Immature natural killer cell (primary cell): ENCODE measurements at regions not wholly inside any gene's neighbourhood (a gene's known extent, or its start where the extent isn't known, plus 50 kb on each side); places are given as distances from the start of the nearest gene placed in this dataset.

Source experiments
- DNase-seq, 3 donors: peaks; one replicate each; pipeline ENCODE4 v3.0.0; 2022; ENCODE audit warnings: mixed read lengths in 1 of 3
- H3K27ac Mint-ChIP-seq, 6 donors: one replicate each; pipeline ENCODE4 v1.8.0; 2020; ENCODE audit warnings: mixed read lengths in 6 of 6, mild to moderate bottlenecking in 5 of 6, inconsistent platforms in 4 of 6, moderate library complexity in 3 of 6
- H3K27me3 Mint-ChIP-seq, 3 donors: one replicate each; pipeline ENCODE4 v1.8.0; 2020 to 2021; ENCODE audit warnings: low read depth in 3 of 3, mild to moderate bottlenecking in 3 of 3, mixed read lengths in 3 of 3, moderate library complexity in 3 of 3, inconsistent platforms in 1 of 3
- H3K36me3 Mint-ChIP-seq, 3 donors: one replicate each; pipeline ENCODE4 v1.8.0; 2020; ENCODE audit warnings: mixed read lengths in 3 of 3, inconsistent platforms in 2 of 3, mild to moderate bottlenecking in 2 of 3
- H3K4me1 Mint-ChIP-seq, 2 donors: one replicate each; pipeline ENCODE4 v1.8.0; 2020; ENCODE audit warnings: inconsistent platforms in 2 of 2, mild to moderate bottlenecking in 2 of 2, mixed read lengths in 2 of 2, moderate library complexity in 1 of 2
- H3K4me3 Mint-ChIP-seq, 5 donors: one replicate each; pipeline ENCODE4 v1.8.0; 2020; ENCODE audit warnings: mild to moderate bottlenecking in 5 of 5, mixed read lengths in 5 of 5, inconsistent platforms in 3 of 5, moderate library complexity in 3 of 5
- H3K9me3 Mint-ChIP-seq, 6 donors: one replicate each; pipeline ENCODE4 v1.8.0; 2020; ENCODE audit warnings: mild to moderate bottlenecking in 6 of 6, mixed read lengths in 6 of 6, inconsistent platforms in 4 of 6, moderate library complexity in 3 of 6

- Mint-ChIP-seq H3K36me3 (no peaks in the 10 kb centered on the region), H3K9me3 (no peaks in the 10 kb centered on the region), H3K4me1 (no peaks in the 10 kb centered on the region), H3K27ac (no peak overlapping the region), H3K27me3 (peaks cover 0 to 1% (median 0%) of the 10 kb centered on the region in 3 donors), H3K4me3 (no peak overlapping the region)
- DNase-seq: no peak
These were observed 265.4 kb downstream of the SKIDA1 start for GRCh38 chr10:21260066-21260465.

DNA sequence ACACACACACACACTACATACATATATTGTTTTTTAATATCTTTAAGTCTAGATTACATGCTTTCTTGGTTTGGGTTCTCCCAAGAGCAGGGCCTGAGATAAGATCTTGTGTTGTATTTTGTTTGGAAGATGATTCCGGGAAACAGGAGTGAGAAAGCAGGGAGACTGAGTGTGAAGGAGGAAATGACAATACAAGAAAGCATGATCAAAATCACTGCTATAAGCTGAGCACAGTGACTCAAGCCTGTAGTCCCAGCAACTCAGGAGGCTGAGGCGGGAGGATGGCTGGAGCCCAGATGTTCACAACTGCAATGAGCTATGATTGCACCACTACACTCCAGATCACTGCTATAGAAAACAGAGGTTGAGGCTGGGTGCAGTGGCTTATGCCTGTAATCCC lies 267.6 kb downstream of the SKIDA1 start:
- H3K27ac Mint-ChIP-seq: no peak overlapping the region
- no peaks in the 10 kb centered on the region for H3K9me3 Mint-ChIP-seq
- H3K27me3 Mint-ChIP-seq: peaks cover 0 to 1% (median 0%) of the 10 kb centered on the region in 3 donors
- no peak overlapping the region for H3K4me3 Mint-ChIP-seq
- no peak for DNase-seq
- no peaks in the 10 kb centered on the region for H3K36me3 Mint-ChIP-seq
- no peaks in the 10 kb centered on the region for H3K4me1 Mint-ChIP-seq

DNA sequence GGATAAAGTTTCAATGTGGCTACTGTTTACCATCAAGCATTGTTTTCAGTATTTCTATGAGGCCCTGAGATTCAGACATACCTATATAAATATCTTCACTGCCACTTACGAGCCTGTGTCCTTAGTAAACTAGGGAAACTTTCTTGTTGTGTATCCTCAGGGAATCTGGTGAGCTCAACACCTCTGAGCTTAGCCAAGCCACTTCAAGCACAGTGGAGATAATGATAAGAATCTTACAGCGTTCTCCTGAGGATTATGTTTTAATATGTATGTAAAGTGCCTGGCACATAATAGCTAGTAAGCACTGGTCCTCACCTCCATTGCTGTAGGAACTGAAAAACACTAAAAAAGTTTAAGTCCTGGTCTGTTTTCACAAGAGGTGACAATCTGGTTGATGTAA lies 268.3 kb downstream of the SKIDA1 start:
- H3K4me1 Mint-ChIP-seq: no peaks in the 10 kb centered on the region
- H3K36me3 Mint-ChIP-seq: no peaks in the 10 kb centered on the region
- H3K27ac Mint-ChIP-seq: no peak overlapping the region
- H3K27me3 Mint-ChIP-seq: peaks cover 0 to 1% (median 0%) of the 10 kb centered on the region in 3 donors
- H3K4me3 Mint-ChIP-seq: no peak overlapping the region
- H3K9me3 Mint-ChIP-seq: no peaks in the 10 kb centered on the region
- no peak for DNase-seq

DNA sequence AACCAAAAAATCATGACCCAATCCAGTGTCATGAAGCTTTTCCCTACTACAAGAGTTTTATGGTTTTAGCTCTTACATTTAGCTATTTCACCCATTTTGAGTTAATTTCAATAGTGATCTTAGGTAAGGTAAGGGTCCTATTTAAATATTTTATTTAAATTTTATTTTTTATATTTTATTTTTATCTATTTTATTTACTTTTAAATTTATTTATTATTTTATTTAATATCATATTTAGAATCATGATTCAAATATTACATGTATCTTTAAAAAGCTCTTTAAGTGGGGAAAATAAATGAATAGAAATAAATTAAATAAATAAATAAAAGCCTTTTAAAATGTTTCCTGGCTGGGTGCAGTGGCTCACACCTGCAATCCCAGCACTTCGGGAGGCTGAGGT lies 276.0 kb downstream of the SKIDA1 start:
- Mint-ChIP-seq H3K4me3 (no peak overlapping the region), H3K27me3 (peaks cover 4 to 9% (median 6%) of the 10 kb centered on the region in 3 donors), H3K9me3 (no peaks in the 10 kb centered on the region), H3K4me1 (no peaks in the 10 kb centered on the region), H3K27ac (no peak overlapping the region), H3K36me3 (no peaks in the 10 kb centered on the region)
- DNase-seq: no peak

DNA sequence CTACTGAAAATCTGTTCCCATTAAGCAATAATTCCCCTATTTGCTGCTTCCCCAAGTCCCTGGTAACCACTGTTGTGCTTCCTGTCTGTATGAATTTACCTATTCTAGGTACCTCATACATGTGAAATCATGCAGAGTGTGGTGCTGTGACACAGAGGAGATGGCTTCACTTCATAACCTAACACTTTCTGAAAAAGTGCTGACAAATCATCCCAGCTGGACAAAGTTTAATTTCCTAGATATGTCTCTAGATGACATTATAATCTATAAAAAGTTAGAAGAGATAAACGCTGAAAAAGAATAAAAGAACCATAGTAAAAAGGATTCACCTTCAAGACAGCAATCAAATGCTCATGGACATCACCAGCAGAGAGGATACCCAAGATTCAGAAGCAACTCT lies 277.9 kb downstream of the SKIDA1 start:
- Mint-ChIP-seq H3K4me3 (no peak overlapping the region), H3K27me3 (peaks cover 4 to 9% (median 6%) of the 10 kb centered on the region in 3 donors), H3K27ac (no peak overlapping the region), H3K9me3 (no peaks in the 10 kb centered on the region), H3K36me3 (no peaks in the 10 kb centered on the region), H3K4me1 (no peaks in the 10 kb centered on the region)
- DNase-seq: no peak

DNA sequence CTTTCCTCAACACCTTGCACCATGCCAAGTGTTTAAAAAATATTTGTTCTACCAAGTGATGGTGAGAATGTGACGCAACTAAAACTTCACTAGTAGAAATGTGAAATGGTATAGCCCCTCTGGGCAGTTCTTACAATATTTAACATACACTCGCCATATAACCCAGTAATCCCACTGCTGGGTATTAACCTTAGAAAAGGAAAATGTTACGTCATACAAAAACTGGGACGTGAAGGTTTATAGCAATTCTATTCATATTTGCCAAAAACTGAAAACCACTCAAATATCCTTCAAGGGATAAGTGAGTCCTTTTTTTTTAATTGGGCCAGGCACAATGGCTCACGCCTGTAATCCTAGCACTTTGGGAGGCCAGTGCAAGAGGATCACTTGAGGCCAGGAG lies 279.3 kb downstream of the SKIDA1 start:
- no peak for DNase-seq
- Mint-ChIP-seq H3K9me3 (no peaks in the 10 kb centered on the region), H3K4me1 (no peaks in the 10 kb centered on the region), H3K36me3 (no peaks in the 10 kb centered on the region), H3K27ac (no peak overlapping the region), H3K4me3 (no peak overlapping the region), H3K27me3 (peaks cover 4 to 9% (median 6%) of the 10 kb centered on the region in 3 donors)

- H3K27me3 Mint-ChIP-seq: peaks cover 0 to 5% (median 3%) of the 10 kb centered on the region in 3 donors
- DNase-seq: no peak
- H3K4me1 Mint-ChIP-seq: no peaks in the 10 kb centered on the region
- no peak overlapping the region for H3K27ac Mint-ChIP-seq
- no peaks in the 10 kb centered on the region for H3K36me3 Mint-ChIP-seq
- no peak overlapping the region for H3K4me3 Mint-ChIP-seq
- H3K9me3 Mint-ChIP-seq: no peaks in the 10 kb centered on the region
These were observed 281.7 kb downstream of the SKIDA1 start for GRCh38 chr10:21243748-21244257.

DNA sequence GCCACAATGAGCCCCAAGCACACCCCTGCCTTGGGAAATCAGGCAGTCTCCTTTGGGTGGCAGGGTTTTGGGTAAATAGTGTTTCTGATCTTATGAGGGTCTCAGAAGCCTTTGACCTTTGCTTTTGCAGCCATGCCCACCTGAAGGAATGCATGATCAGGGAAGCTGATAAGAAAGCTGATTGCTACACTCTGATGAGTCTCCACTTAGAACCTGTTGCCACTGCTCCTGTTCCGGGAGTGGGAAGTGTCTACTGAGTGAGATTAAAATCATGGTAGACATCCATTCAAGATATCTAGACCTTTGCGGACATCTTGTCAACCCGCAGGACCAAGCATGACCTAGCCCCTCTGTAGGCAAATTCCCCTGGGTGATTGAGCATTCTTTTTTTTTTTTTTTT lies 282.6 kb downstream of the SKIDA1 start:
- Mint-ChIP-seq H3K4me3 (no peak overlapping the region), H3K9me3 (no peaks in the 10 kb centered on the region), H3K27me3 (peaks cover 0 to 3% (median 0%) of the 10 kb centered on the region in 3 donors), H3K4me1 (no peaks in the 10 kb centered on the region), H3K36me3 (no peaks in the 10 kb centered on the region), H3K27ac (no peak overlapping the region)
- DNase-seq: no peak

- H3K4me3 Mint-ChIP-seq: no peak overlapping the region
- H3K36me3 Mint-ChIP-seq: no peaks in the 10 kb centered on the region
- H3K27me3 Mint-ChIP-seq: peaks cover 0 to 5% (median 0%) of the 10 kb centered on the region in 3 donors
- H3K4me1 Mint-ChIP-seq: no peaks in the 10 kb centered on the region
- no peak overlapping the region for H3K27ac Mint-ChIP-seq
- H3K9me3 Mint-ChIP-seq: no peaks in the 10 kb centered on the region
- no peak for DNase-seq
These were observed 286.8 kb downstream of the SKIDA1 start for GRCh38 chr10:21238717-21239116.

DNA sequence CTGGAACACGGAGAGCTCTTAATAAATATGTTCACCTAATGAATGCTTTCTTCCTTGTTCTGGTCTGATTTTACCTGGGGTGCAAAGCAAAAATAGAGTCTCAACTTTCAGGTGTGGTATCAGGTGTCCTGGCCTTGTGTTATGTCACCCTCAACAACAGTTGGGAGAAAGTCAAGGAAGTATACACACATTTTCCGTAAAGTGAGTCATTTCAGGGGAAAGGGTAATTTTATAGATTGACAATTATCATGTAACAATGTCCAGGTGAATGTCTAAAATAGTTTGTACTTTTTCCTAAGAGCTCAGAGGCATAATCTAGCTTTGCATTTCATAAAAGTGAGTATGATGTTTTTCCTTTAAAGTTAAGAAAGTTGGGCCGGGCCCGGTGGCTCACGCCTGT lies 287.4 kb downstream of the SKIDA1 start:
- no peaks in the 10 kb centered on the region for H3K9me3 Mint-ChIP-seq
- peaks cover 0 to 5% (median 0%) of the 10 kb centered on the region in 3 donors for H3K27me3 Mint-ChIP-seq
- DNase-seq: no peak
- no peak overlapping the region for H3K4me3 Mint-ChIP-seq
- H3K27ac Mint-ChIP-seq: no peak overlapping the region
- H3K36me3 Mint-ChIP-seq: no peaks in the 10 kb centered on the region
- H3K4me1 Mint-ChIP-seq: no peaks in the 10 kb centered on the region

DNA sequence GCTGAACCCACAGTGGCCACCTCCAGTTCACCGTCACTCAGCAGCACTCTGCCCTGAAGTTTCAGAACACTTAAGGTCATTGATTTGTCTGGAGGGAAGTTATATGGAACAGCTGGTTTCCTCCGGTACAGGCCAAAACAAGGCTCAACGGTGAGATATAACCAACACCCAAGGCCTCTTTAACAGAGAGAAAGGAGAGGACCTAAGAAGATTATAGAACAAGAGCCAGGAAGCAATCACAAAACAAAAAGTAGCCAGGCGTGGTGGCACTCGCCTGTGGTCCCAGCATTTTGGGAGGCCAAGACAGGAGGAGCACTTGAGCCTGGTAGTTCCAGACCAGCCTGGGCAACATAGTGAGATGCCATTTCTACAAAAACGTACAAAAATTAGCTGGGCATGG lies 290.7 kb downstream of the SKIDA1 start:
- Mint-ChIP-seq H3K9me3 (no peaks in the 10 kb centered on the region), H3K27ac (no peak overlapping the region), H3K36me3 (no peaks in the 10 kb centered on the region), H3K4me3 (no peak overlapping the region), H3K4me1 (no peaks in the 10 kb centered on the region), H3K27me3 (peaks cover 2 to 5% (median 3%) of the 10 kb centered on the region in 3 donors)
- no peak for DNase-seq

- DNase-seq: no peak
- no peak overlapping the region for H3K4me3 Mint-ChIP-seq
- H3K9me3 Mint-ChIP-seq: peaks cover 0 to 2% (median 0%) of the 10 kb centered on the region in 6 donors
These were observed 295.3 kb downstream of the SKIDA1 start for GRCh38 chr10:21230219-21230618.

DNA sequence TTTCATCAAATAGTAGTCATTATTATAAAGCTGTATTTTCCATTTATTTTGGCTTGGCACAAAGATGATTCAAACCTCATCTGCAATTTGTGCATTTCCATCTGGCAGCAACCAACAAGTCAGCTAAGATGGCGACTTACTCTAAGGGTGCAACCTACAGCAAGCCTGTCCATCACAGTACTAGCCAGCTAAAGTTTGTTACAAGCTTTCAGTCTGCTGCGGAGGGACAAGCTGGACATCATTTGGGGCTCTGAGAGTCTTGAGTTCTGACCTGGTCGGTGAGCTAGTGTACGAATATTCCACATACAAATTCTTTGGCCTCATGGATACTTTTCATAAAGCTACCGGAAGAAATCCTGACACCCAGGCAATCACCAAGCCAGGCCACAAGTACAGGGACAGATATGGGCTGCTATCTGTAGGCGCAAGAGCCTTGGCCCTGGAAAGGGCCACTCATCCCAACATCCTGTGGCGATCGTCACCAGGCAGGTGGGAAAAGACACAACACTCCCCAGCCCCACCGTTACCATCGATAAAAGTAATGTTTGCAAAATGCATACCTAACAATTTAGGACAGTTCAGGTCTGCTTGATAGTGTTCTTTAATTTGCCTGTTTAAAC lies 307.6 kb downstream of the SKIDA1 start:
- no peaks in the 10 kb centered on the region for H3K4me1 Mint-ChIP-seq
- no peaks in the 10 kb centered on the region for H3K36me3 Mint-ChIP-seq
- H3K9me3 Mint-ChIP-seq: no peaks in the 10 kb centered on the region
- peaks cover 0 to 2% (median 0%) of the 10 kb centered on the region in 3 donors for H3K27me3 Mint-ChIP-seq
- no peak for DNase-seq
- no peak overlapping the region for H3K27ac Mint-ChIP-seq
- H3K4me3 Mint-ChIP-seq: no peak overlapping the region

More at GRCh38 chr10:21230219-21230618, 295.3 kb downstream of the SKIDA1 start:
- peaks cover 2 to 6% (median 2%) of the 10 kb centered on the region in 3 donors for H3K27me3 Mint-ChIP-seq
- no peaks in the 10 kb centered on the region for H3K36me3 Mint-ChIP-seq
- no peaks in the 10 kb centered on the region for H3K4me1 Mint-ChIP-seq
- H3K27ac Mint-ChIP-seq: no peak overlapping the region

DNA sequence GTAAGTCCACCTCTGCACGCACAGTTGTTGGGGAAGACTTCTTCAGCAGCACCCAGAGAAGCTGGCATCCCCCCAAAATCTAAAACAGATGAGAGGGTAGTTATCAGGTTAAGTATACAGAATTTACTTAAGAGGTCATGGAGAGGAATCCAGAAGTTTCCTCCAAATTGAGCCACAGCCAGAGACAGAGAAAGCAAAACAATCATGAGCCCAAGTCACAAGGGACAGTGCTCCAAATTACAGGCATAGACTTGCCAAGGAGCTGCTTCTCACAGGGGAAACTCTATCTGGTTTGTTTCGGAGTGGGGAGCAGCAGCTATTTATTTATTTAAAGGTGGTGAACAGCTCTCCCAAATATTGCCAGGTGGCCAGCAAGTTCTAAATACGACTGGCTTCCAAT lies 308.4 kb downstream of the SKIDA1 start:
- no peak overlapping the region for H3K4me3 Mint-ChIP-seq
- H3K27me3 Mint-ChIP-seq: peaks cover 0 to 2% (median 0%) of the 10 kb centered on the region in 3 donors
- H3K9me3 Mint-ChIP-seq: no peaks in the 10 kb centered on the region
- no peak for DNase-seq
- no peaks in the 10 kb centered on the region for H3K36me3 Mint-ChIP-seq
- no peak overlapping the region for H3K27ac Mint-ChIP-seq
- no peaks in the 10 kb centered on the region for H3K4me1 Mint-ChIP-seq

DNA sequence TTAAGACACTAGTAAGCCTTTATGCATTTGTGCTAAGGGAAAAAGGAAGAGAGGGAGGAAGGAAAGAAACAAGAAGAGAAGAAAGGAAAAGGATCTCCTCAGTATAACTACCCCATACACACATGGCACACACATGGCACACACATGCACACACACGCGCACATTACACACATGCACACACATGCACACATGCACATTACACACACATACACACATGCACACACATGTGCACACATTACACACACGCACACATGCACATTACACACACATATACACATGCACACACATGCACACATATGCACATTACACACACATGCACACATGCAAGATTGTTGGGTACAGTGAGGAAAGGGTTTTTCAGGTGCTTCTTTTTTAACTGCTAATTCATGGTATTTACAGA lies 311.2 kb downstream of the SKIDA1 start:
- no peak overlapping the region for H3K4me3 Mint-ChIP-seq
- no peaks in the 10 kb centered on the region for H3K36me3 Mint-ChIP-seq
- H3K4me1 Mint-ChIP-seq: no peaks in the 10 kb centered on the region
- no peaks in the 10 kb centered on the region for H3K9me3 Mint-ChIP-seq
- H3K27me3 Mint-ChIP-seq: peaks cover 0 to 3% (median 0%) of the 10 kb centered on the region in 3 donors
- DNase-seq: no peak
- H3K27ac Mint-ChIP-seq: no peak overlapping the region
